Erythroblast (primary cell): ENCODE measurements at regions not wholly inside any gene's neighbourhood (a gene's known extent, or its start where the extent isn't known, plus 50 kb on each side); places are given as distances from the start of the nearest gene placed in this dataset.

Experiments
- GATA1 ChIP-seq: IDR thresholded peaks from 2 replicates; pipeline ENCODE4 v1.6.1; 2011; ENCODE audit warnings: low read depth, mild to moderate bottlenecking, control low read depth, low read length, moderate library complexity
- POLR2A ChIP-seq: IDR thresholded peaks from 2 replicates; pipeline ENCODE4 v1.6.1; 2011; ENCODE audit warnings: mild to moderate bottlenecking, low read length

- TF ChIP-seq POLR2A, result no peak
- TF ChIP-seq GATA1, result no peak
Measured at GRCh38 chr11:98069861-98070260, 950.9 kb upstream of the CNTN5 start.
